Left ventricle myocardium inferior (tissue), 1 donor: ENCODE measurements at regions not wholly inside any gene's neighbourhood (a gene's known extent, or its start where the extent isn't known, plus 50 kb on each side); places are given as distances from the start of the nearest gene placed in this dataset.

ENCODE experiments used
- DNase-seq: peaks from one replicate; pipeline ENCODE4 v3.0.0-alpha.2; 2020
- H3K27ac ChIP-seq: fragments of 200-600 bp; replicated peaks from 2 replicates; pipeline ENCODE4 v1.8.0; 2021
- H3K27me3 ChIP-seq: fragments of 200-600 bp; 2 replicates; pipeline ENCODE4 v1.8.0; 2021; ENCODE audit warnings: low read depth
- H3K36me3 ChIP-seq: fragments of 200-600 bp; 2 replicates; pipeline ENCODE4 v1.8.0; 2021
- H3K4me1 ChIP-seq: fragments of 200-600 bp; 2 replicates; pipeline ENCODE4 v1.8.0; 2021
- H3K4me3 ChIP-seq: fragments of 200-600 bp; 2 replicates; pipeline ENCODE4 v1.8.0; 2021; ENCODE audit warnings: mild to moderate bottlenecking, moderate library complexity
- H3K9me3 ChIP-seq: fragments of 200-600 bp; replicated peaks from 2 replicates; pipeline ENCODE4 v1.8.0; 2021
- intact Hi-C: fragments of 100-400 bp; cut with micrococcal nuclease; formaldehyde crosslinking; loops from one replicate; pipeline ENCODE4 v1.11.0; 2022
- TF ChIP-seq, protein P1 (sequence below): fragments of 200-600 bp; IDR thresholded peaks from 2 replicates; pipeline ENCODE4 v1.8.0; 2021; ENCODE audit warnings: antibody characterized with exemption, mild to moderate bottlenecking, borderline replicate concordance
- donor health status: DM: no; HTN: yes; CAD: no; lungs with severe emphysema.

DNA sequence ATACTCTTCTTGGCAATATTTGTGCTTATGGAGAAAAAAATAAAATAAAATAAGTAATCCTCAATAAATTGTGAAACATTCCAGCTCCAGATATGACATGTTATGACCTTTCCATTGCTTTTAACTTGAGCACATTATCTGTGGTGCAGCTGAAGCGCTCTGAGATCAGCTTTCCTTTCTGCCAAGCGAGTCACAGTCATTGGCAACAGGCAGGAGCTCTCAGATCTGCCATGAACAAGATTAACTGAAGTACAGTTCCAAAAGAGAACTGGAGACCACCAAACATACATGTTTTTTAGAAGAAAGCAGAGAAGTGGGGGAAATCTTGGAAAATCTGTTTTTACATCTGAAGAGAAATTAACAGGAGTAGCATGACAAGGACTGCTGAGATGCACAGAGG, 89.2 kb upstream of the DSCAM start:
- no peaks in the 10 kb centered on the region for H3K27me3 ChIP-seq
- H3K36me3 ChIP-seq: no peaks in the 10 kb centered on the region
- H3K4me3 ChIP-seq: no peak overlapping the region
- H3K9me3 ChIP-seq: no peaks in the 10 kb centered on the region
- DNase-seq: no peak
- peaks cover 20% of the 10 kb centered on the region for H3K4me1 ChIP-seq
- no peak overlapping the region for H3K27ac ChIP-seq
- intact Hi-C loops: no loop called here
- TF ChIP-seq, protein P1, sequence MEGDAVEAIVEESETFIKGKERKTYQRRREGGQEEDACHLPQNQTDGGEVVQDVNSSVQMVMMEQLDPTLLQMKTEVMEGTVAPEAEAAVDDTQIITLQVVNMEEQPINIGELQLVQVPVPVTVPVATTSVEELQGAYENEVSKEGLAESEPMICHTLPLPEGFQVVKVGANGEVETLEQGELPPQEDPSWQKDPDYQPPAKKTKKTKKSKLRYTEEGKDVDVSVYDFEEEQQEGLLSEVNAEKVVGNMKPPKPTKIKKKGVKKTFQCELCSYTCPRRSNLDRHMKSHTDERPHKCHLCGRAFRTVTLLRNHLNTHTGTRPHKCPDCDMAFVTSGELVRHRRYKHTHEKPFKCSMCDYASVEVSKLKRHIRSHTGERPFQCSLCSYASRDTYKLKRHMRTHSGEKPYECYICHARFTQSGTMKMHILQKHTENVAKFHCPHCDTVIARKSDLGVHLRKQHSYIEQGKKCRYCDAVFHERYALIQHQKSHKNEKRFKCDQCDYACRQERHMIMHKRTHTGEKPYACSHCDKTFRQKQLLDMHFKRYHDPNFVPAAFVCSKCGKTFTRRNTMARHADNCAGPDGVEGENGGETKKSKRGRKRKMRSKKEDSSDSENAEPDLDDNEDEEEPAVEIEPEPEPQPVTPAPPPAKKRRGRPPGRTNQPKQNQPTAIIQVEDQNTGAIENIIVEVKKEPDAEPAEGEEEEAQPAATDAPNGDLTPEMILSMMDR: no peak

DNA sequence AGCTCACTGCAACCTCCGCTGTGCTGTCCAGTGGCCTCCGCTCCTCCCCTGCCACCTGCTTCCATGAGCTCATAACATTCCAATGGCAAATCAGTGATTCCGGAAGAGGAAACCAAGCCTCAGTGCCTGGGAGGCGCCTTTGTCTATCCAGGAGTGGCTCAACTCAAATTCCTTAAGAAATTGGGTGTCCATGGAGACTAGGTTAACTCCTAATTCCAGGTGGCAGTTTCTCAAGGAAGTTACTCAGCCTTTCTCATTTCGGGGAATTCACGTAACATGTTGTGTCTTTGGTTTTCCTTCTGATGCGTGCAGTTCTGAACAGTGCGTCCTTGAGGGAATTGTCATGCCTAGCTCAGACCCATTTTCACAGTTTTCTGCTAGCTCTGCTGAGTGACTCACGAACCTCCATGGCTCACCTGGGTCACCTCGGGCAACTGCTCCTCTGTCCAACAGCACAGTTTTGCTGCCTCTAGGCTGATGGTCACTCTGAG, 89.9 kb upstream of the DSCAM start:
- no peaks in the 10 kb centered on the region for H3K27me3 ChIP-seq
- H3K4me3 ChIP-seq: no peak overlapping the region
- no peaks in the 10 kb centered on the region for H3K9me3 ChIP-seq
- peaks cover 20% of the 10 kb centered on the region for H3K4me1 ChIP-seq
- H3K27ac ChIP-seq: no peak overlapping the region
- no peak for DNase-seq
- TF ChIP-seq, protein P1: no peak
- no peaks in the 10 kb centered on the region for H3K36me3 ChIP-seq
- intact Hi-C loops: no loop called here

DNA sequence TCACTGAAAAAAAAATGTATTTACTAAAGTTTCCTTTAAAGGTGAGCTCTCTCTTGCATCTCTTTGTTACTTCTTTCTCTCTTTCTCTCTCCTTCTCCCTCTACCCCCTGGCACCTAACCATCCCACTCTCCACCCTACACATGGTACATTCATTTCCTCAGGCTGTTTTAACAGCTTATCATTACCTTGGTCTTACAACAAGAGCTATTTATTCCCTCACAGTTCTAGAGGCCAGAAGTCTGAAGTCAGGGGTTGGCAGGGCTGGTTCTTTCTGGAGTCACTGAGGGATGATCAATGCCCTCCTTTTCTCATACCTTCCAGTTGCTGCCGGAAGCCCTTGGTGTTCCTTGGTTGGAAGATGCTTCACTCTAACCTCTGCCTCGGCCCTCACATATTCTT, 91.1 kb upstream of the DSCAM start:
- Histone ChIP-seq H3K4me3 (no peak overlapping the region), H3K27me3 (no peaks in the 10 kb centered on the region), H3K27ac (no peak overlapping the region), H3K4me1 (peaks cover 20% of the 10 kb centered on the region), H3K9me3 (no peaks in the 10 kb centered on the region), H3K36me3 (no peaks in the 10 kb centered on the region)
- DNase-seq: no peak
- TF ChIP-seq, protein P1: no peak
- intact Hi-C loops: no loop called here

DNA sequence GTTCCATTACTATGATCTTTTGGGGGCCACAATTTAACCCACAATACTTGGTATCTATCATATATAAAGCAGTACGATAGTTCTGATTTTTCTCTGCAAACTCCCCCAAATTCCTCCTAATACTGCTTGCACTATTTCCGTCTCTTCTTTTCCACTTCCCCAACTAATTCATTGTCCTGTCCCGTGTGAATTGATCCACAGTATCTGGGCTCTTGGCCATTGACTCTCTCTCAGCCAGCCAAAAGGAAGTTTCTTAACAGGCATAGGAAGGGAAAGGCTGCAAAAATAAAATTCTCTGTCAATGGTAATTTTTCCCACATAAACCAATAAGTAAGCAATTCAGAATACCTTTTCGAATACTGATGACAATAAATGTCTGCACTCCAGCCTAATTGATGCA, 91.7 kb upstream of the DSCAM start:
- TF ChIP-seq, protein P1: no peak
- no peak for DNase-seq

DNA sequence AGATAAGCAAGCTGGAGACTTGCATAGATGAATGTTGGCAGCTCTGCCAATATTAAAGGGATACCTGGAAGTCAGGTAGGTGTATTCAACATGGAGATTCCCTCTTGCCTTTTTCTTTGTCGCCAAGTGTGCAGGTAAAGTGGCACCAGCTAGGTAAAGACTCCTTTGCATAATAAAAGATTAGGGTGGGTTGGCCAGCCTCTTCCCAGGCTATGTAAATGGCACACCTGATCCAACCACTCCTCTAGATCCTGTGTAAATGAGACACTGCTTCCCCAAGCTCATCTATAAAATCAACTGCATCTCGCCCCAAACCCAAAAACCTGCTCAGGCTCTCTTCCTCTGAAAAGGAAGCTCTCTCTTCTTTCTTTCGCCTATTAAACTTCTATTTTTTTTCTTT, 100.8 kb upstream of the DSCAM start:
- Histone ChIP-seq H3K4me3 (no peak overlapping the region), H3K4me1 (no peaks in the 10 kb centered on the region), H3K36me3 (no peaks in the 10 kb centered on the region), H3K9me3 (peaks cover 27% of the 10 kb centered on the region), H3K27ac (no peak overlapping the region), H3K27me3 (no peaks in the 10 kb centered on the region)
- intact Hi-C loops: no loop called here
- TF ChIP-seq, protein P1: no peak
- DNase-seq: no peak

More for the DNA sequence above, 91.7 kb upstream of the DSCAM start:
- Histone ChIP-seq H3K4me3 (no peak overlapping the region), H3K27ac (no peak overlapping the region), H3K36me3 (no peaks in the 10 kb centered on the region), H3K4me1 (peaks cover 20% of the 10 kb centered on the region), H3K9me3 (no peaks in the 10 kb centered on the region), H3K27me3 (no peaks in the 10 kb centered on the region)
- intact Hi-C loops: no loop called here

DNA sequence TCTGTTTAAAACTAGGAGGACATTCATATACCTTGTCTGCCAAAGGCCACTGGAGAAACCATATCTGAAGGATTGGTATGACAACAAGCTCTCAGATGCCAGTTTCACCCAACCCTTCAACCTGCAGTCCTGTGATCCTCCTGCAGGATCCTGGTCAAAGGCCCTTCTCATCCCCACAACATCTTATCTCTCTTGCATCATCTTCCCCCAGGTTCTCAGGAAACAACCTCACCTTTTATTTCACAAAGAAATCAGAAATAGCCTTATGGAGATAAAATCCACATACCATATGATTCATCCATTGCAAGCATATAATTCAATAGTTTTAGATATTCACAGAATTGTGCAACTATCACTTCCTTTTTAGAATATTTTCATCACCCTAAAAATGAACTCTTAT, 104.0 kb upstream of the DSCAM start:
- intact Hi-C loops: no loop called here
- H3K27me3 ChIP-seq: peaks cover 2% of the 10 kb centered on the region
- no peak overlapping the region for H3K27ac ChIP-seq
- TF ChIP-seq, protein P1: no peak
- H3K9me3 ChIP-seq: peaks cover 7% of the 10 kb centered on the region
- no peaks in the 10 kb centered on the region for H3K4me1 ChIP-seq
- DNase-seq: no peak
- no peaks in the 10 kb centered on the region for H3K36me3 ChIP-seq
- H3K4me3 ChIP-seq: no peak overlapping the region
